Fibroblast of villous mesenchyme (primary cell): ENCODE measurements at regions not wholly inside any gene's neighbourhood (a gene's known extent, or its start where the extent isn't known, plus 50 kb on each side); places are given as distances from the start of the nearest gene placed in this dataset.

ENCODE experiments used
- DNase-seq: peaks from one replicate; pipeline ENCODE4 v3.0.0-alpha.2; 2010; ENCODE audit warnings: low read depth
- H3K4me3 ChIP-seq: 2 replicates; pipeline ENCODE4 v1.5.1; 2011; ENCODE audit warnings: low read depth, mild to moderate bottlenecking, low read length
- TF ChIP-seq, protein P1 (sequence below): IDR thresholded peaks from 2 replicates; pipeline ENCODE4 v1.5.1; 2012; ENCODE audit warnings: low read depth, mild to moderate bottlenecking, low read length; ENCODE audit not compliant: insufficient read depth

- no peak for DNase-seq
- TF ChIP-seq, protein P1, sequence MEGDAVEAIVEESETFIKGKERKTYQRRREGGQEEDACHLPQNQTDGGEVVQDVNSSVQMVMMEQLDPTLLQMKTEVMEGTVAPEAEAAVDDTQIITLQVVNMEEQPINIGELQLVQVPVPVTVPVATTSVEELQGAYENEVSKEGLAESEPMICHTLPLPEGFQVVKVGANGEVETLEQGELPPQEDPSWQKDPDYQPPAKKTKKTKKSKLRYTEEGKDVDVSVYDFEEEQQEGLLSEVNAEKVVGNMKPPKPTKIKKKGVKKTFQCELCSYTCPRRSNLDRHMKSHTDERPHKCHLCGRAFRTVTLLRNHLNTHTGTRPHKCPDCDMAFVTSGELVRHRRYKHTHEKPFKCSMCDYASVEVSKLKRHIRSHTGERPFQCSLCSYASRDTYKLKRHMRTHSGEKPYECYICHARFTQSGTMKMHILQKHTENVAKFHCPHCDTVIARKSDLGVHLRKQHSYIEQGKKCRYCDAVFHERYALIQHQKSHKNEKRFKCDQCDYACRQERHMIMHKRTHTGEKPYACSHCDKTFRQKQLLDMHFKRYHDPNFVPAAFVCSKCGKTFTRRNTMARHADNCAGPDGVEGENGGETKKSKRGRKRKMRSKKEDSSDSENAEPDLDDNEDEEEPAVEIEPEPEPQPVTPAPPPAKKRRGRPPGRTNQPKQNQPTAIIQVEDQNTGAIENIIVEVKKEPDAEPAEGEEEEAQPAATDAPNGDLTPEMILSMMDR = no peak
- H3K4me3 ChIP-seq = no peak overlapping the region
These were observed 667.9 kb upstream of the NR2F2 start for GRCh38 chr15:95662638-95663037.

- TF ChIP-seq, protein P1 = no peak
- H3K4me3 ChIP-seq = no peak overlapping the region
- peak; percentile 35 for DNase-seq
These were observed 667.1 kb upstream of the NR2F2 start for GRCh38 chr15:95663156-95664100.

DNA sequence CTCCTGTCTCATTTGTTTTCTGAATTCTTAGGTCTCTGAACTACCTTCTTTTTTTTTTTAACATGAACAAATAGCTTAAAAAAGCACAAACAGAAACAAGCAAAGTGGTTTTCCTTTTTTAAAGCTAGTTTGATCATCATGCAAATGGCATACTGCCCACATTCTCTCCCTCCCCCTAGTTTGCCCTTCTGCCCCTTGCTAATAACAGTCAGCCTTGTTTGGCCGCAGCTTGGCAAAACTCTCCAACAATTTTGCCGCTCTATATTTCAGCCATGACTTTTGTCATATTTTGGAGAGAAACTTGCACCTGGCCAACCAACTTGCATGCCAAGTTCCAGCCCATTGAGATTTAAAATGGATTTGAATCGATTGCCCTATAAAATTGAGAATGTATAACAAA lies 666.0 kb upstream of the NR2F2 start:
- DNase-seq = no peak
- H3K4me3 ChIP-seq = no peak overlapping the region
- TF ChIP-seq, protein P1 = no peak

- peak; percentile 53 for DNase-seq
- TF ChIP-seq, protein P1 = no peak
These were observed 661.2 kb upstream of the NR2F2 start for GRCh38 chr15:95669146-95669922.

GRCh38 chr15:95674031-95674430 lies 656.5 kb upstream of the NR2F2 start:
- DNase-seq = no peak
- TF ChIP-seq, protein P1 = no peak
- H3K4me3 ChIP-seq = no peak overlapping the region

More at GRCh38 chr15:95669146-95669922, 661.2 kb upstream of the NR2F2 start:
- no peak overlapping the region for H3K4me3 ChIP-seq

- no peak for DNase-seq
These were observed 654.0 kb upstream of the NR2F2 start for GRCh38 chr15:95676500-95676899.

More at GRCh38 chr15:95676500-95676899, 654.0 kb upstream of the NR2F2 start:
- H3K4me3 ChIP-seq = no peak overlapping the region
- TF ChIP-seq, protein P1 = no peak
